Stimulated activated CD4-positive, alpha-beta T cell treated with anti-CD3 and anti-CD28 coated beads, Interleukin-1b, Interleukin-23, amount 100 ng/mL, for 4 hours (primary cell): ENCODE measurements at regions not wholly inside any gene's neighbourhood (a gene's known extent, or its start where the extent isn't known, plus 50 kb on each side); places are given as distances from the start of the nearest gene placed in this dataset.

Experiments used
- DNase-seq, 2 donors: peaks; one replicate each; pipeline ENCODE4 v3.0.0-alpha.2; 2020; ENCODE audit warnings: low read depth in 2 of 2

GRCh38 chr3:116767726-116768125 lies 58.1 kb downstream of the TUSC7 start:
- no peak for DNase-seq

GRCh38 chr3:116770815-116771450 lies 61.4 kb downstream of the TUSC7 start:
- DNase-seq, result no peak

DNA sequence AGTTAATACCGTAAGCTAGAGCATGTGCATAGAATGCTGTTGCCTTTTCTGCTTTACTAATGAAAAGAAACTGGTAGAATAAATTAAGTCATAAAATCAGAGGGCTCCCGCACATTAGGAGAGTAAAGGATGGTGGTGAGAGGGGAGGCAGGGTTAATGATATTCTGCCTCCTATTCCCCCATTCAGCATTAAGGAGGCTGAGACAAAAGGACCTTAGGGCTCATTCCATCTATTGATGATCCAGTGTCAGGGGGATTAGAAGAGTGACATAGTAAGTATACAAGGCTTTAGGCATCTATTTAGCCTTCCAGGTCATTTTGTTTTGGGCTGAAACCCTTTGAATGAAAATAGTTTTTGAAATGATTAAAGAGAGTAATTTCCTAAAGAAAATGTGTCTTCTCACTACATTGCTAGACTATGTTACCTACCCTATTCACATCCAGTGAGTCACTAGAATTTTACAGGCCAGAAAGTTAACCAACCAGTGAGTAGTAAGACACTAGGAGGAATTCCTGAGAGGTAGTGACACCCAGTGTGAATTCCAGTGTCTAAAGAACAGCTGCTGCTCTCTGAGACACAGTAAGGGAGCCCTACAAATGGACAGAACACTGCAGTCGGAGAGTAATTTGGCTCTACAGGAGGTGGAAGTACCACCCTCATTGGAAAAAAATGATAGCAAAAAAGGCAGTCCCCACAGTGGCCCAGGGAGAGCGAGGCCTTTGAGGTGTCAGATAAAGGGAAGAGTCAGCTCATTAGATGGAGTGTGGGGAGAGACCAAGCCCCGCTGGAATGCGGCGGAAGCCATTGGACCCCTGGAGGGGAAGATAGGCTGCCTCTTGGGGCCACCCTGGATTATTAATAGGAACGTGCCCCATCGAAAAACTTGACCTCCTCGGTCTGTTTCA lies 67.6 kb downstream of the TUSC7 start:
- no peak for DNase-seq

- DNase-seq, result no peak
Observed at GRCh38 chr3:116785226-116785625, 75.6 kb downstream of the TUSC7 start.

GRCh38 chr3:116802651-116803050 lies 93.1 kb downstream of the TUSC7 start:
- DNase-seq, result no peak

DNA sequence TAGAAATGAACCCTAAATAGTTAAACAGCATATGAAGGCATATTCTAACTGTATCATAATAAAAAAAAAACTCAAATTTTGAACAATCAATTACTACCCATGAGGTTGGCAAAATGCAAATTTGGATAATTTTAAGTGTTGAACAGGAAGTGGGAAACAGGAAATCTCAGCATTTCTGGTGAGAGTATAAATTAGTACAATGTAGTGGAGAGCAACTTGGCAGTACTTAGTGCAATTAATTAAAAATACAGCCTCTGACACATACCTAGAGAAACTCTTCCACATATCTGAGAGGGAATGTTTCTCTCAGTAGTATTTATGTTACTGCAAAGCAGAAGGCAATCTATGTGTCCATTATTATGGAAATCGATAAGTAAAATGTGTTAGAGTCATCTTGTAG lies 96.8 kb downstream of the TUSC7 start:
- no peak for DNase-seq

GRCh38 chr3:116808725-116809124 lies 99.1 kb downstream of the TUSC7 start:
- no peak for DNase-seq

DNA sequence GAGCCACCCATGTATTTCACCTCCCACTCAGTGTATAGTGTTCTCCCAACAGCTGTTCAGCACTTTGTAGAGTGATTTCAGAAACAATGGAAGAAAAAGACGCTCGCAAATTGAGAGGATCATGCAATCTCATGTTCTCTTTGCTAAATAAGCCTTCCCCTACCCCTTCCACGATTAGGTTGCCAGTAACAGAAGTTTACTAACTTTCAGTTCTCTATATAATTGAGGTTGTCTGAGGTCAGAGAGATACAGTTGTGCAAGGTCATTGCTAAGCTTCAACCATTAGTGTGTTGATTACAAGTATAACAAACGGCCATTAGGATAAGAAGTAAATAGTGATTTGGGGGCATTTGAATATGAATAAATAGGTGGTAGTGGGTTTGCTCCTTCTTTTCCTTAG lies 99.6 kb downstream of the TUSC7 start:
- DNase-seq, result no peak

- DNase-seq, result no peak
Observed at GRCh38 chr3:116811754-116812153, 102.2 kb downstream of the TUSC7 start.

DNA sequence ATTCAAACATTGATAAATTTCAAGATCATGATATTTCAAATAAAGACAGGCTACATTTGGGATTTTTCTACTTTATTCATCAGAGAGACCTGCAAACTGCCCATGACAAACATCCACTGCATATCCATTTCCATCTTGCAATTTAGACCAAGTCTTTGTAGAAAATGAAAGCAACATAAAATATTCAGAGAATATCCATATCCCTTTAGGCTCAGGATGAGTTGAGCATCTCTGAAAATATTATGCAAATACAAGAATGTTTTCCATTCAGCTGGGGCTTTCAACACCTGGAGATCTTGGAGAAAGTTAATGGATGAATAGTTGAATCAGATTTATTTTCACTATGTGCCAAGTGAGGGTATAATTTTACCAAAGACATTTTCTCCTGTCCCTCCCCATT lies 103.4 kb downstream of the TUSC7 start:
- no peak for DNase-seq

- DNase-seq, result no peak
Observed at GRCh38 chr3:116815321-116815720, 105.7 kb downstream of the TUSC7 start.

DNA sequence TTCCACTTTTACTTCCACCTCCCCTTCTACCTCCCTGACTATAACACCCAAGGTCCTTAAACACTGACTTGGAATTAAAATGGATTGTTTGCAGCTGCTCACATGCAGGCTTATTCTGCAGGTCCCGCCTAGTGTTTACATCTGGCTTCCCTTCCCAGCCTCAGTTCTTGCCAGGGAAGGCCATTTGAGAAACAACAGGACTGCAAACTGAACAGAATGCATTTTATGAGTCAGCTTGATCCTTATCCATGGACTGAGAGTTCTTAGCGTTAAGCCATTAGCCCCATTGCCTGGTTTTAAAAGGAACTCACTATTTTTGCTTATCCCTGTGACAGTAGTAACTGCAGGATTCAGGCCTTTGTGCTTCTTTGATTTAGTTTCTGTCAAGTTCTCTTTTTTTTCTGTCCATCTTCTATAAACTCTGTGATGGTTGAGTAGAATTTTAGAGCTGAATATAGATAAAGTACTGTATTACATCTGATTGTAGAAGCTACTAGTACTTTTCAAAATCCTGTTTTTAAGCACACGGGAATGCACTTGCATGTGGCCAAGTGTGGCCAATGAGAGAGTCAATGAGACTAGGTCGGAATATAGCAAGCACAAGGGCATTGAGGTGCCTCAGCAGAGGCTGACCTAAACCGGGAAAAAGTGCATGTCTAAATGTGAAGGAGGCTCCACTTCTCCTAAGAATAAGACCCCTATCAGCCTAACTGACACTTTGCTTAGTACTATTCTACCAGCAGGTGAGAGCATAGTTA lies 106.4 kb downstream of the TUSC7 start:
- DNase-seq, result no peak

GRCh38 chr3:116821371-116821770 lies 111.8 kb downstream of the TUSC7 start:
- no peak for DNase-seq

DNA sequence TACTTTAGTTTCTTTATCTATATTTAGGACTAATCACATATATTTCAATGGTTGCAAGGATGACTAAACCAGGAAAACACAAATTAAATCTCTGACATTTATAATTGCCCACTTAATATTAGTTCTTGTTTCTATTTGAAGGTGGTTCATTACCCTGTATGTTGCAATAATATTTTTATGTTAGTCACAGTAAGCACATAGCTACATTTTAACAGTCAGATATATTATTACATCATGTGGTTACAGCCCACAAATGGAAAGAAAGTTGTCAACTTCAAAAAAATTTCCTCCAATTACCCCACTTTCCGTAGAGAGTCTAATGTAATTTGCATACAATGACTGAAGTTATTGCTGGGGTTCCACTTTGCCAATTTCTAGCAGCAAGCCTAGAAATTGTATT lies 114.6 kb downstream of the TUSC7 start:
- DNase-seq, result no peak

GRCh38 chr3:116833202-116833601 lies 123.6 kb downstream of the TUSC7 start:
- DNase-seq, result no peak

- DNase-seq, result no peak
Observed at GRCh38 chr3:116834816-116835215, 125.2 kb downstream of the TUSC7 start.

DNA sequence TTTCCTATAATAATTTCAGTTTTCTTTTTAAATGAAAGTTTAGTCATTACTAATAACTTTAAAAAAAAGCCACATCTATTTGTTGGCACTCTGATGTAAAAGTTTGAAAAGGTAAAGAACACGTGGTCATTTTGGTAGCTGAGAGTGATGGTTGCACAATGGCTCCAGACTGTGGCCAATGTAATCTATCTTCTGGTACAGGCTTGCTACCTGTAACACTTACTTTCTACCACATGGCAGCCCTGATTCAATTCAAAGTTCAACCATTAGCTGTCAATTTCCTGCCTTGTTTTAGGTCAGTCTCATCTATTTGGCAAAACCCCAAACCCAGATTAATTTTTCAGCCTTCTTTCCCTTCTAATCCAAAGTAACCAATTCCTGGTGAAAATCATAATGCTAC lies 126.1 kb downstream of the TUSC7 start:
- DNase-seq, result no peak

- no peak for DNase-seq
Observed at GRCh38 chr3:116836286-116836685, 126.7 kb downstream of the TUSC7 start.

GRCh38 chr3:116837483-116837882 lies 127.9 kb downstream of the TUSC7 start:
- no peak for DNase-seq

GRCh38 chr3:116841003-116841735 lies 131.6 kb downstream of the TUSC7 start:
- no peak for DNase-seq

GRCh38 chr3:116842254-116842957 lies 132.8 kb downstream of the TUSC7 start:
- DNase-seq, result no peak
